ENCODE measurements at regions not wholly inside any gene's neighbourhood (a gene's known extent, or its start where the extent isn't known, plus 50 kb on each side); places are given as distances from the start of the nearest gene placed in this dataset.

- no peak overlapping the region for H3K4me3 ChIP-seq (replicated peaks; ENCODE audit: low read depth, low read length)
- no peak for TF ChIP-seq CTCF (IDR thresholded peaks at IDR 0.05; ENCODE audit: insufficient read depth, low read length, poor library complexity, severe bottlenecking)
- no peaks in the 10 kb centered on the region for H3K27me3 ChIP-seq (replicated peaks; ENCODE audit: control insufficient read depth, insufficient read depth, low read length)
- H3K36me3 ChIP-seq (ENCODE audit: control insufficient read depth, insufficient read depth, low read length) = no peaks in the 10 kb centered on the region
- no peak for DNase-seq (ENCODE audit: extremely low read depth, insufficient read length)
Measured at GRCh38 chr15:31847961-31848360, 182.4 kb upstream of the CHRNA7 start.

GRCh38 chr15:31848621-31849020 lies 181.7 kb upstream of the CHRNA7 start:
- no peaks in the 10 kb centered on the region for H3K27me3 ChIP-seq (replicated peaks; ENCODE audit: control insufficient read depth, insufficient read depth, low read length)
- DNase-seq (ENCODE audit: extremely low read depth, insufficient read length) = no peak

GRCh38 chr15:31852933-31853799 lies 177.1 kb upstream of the CHRNA7 start:
- DNase-seq (ENCODE audit: extremely low read depth, insufficient read length) = no peak
- H3K4me3 ChIP-seq (replicated peaks; ENCODE audit: low read depth, low read length) = no peak overlapping the region
- TF ChIP-seq CTCF (IDR thresholded peaks at IDR 0.05; ENCODE audit: insufficient read depth, low read length, poor library complexity, severe bottlenecking) = no peak
- H3K27me3 ChIP-seq (replicated peaks; ENCODE audit: control insufficient read depth, insufficient read depth, low read length) = no peaks in the 10 kb centered on the region; the same call in 1 of the 2 replicates
- no peaks in the 10 kb centered on the region for H3K36me3 ChIP-seq (ENCODE audit: control insufficient read depth, insufficient read depth, low read length)

More at GRCh38 chr15:31848621-31849020, 181.7 kb upstream of the CHRNA7 start:
- TF ChIP-seq CTCF (IDR thresholded peaks at IDR 0.05; ENCODE audit: insufficient read depth, low read length, poor library complexity, severe bottlenecking) = no peak
- no peaks in the 10 kb centered on the region for H3K36me3 ChIP-seq (ENCODE audit: control insufficient read depth, insufficient read depth, low read length)
- H3K4me3 ChIP-seq (replicated peaks; ENCODE audit: low read depth, low read length) = no peak overlapping the region

GRCh38 chr15:31856581-31856980 lies 173.7 kb upstream of the CHRNA7 start:
- no peaks in the 10 kb centered on the region; the same call in 1 of the 2 replicates for H3K27me3 ChIP-seq (replicated peaks; ENCODE audit: control insufficient read depth, insufficient read depth, low read length)
- no peaks in the 10 kb centered on the region for H3K36me3 ChIP-seq (ENCODE audit: control insufficient read depth, insufficient read depth, low read length)
- no peak for TF ChIP-seq CTCF (IDR thresholded peaks at IDR 0.05; ENCODE audit: insufficient read depth, low read length, poor library complexity, severe bottlenecking)
- H3K4me3 ChIP-seq (replicated peaks; ENCODE audit: low read depth, low read length) = no peak overlapping the region
- no peak for DNase-seq (ENCODE audit: extremely low read depth, insufficient read length)

- DNase-seq (ENCODE audit: extremely low read depth, insufficient read length) = no peak
- Histone ChIP-seq H3K4me3 (replicated peaks; ENCODE audit: low read depth, low read length) (no peak overlapping the region), H3K36me3 (ENCODE audit: control insufficient read depth, insufficient read depth, low read length) (no peaks in the 10 kb centered on the region), H3K27me3 (replicated peaks; ENCODE audit: control insufficient read depth, insufficient read depth, low read length) (no peaks in the 10 kb centered on the region; the same call in 1 of the 2 replicates)
- no peak for TF ChIP-seq CTCF (IDR thresholded peaks at IDR 0.05; ENCODE audit: insufficient read depth, low read length, poor library complexity, severe bottlenecking)
Measured at GRCh38 chr15:31857194-31857593, 173.1 kb upstream of the CHRNA7 start.
